Fibroblast of mammary gland (primary cell): ENCODE measurements at regions not wholly inside any gene's neighbourhood (a gene's known extent, or its start where the extent isn't known, plus 50 kb on each side); places are given as distances from the start of the nearest gene placed in this dataset.

Experiments used
- DNase-seq: peaks from one replicate; pipeline ENCODE4 v3.0.0-alpha.2; 2010; ENCODE audit warnings: low read depth
- H3K4me3 ChIP-seq: 2 replicates; pipeline ENCODE4 v1.5.1; 2011; ENCODE audit warnings: low read depth, mild to moderate bottlenecking, low read length, moderate library complexity; ENCODE audit not compliant: control insufficient read depth
- CTCF ChIP-seq: conservative IDR thresholded peaks from 2 replicates; pipeline ENCODE4 v1.5.1; 2011; ENCODE audit warnings: low read depth, low read length, inconsistent platforms; ENCODE audit not compliant: control insufficient read depth, insufficient read depth

- no peak overlapping the region for H3K4me3 ChIP-seq
- DNase-seq = no peak
- TF ChIP-seq CTCF = no peak
These were observed 178.5 kb downstream of the GLI2 start for GRCh38 chr2:120913972-120914838.

GRCh38 chr2:120914839-120915521 lies 179.3 kb downstream of the GLI2 start:
- peak; percentile 86 for DNase-seq
- H3K4me3 ChIP-seq = no peak overlapping the region
- no peak for TF ChIP-seq CTCF

GRCh38 chr2:120915670-120916069 lies 180.0 kb downstream of the GLI2 start:
- H3K4me3 ChIP-seq = no peak overlapping the region
- no peak for TF ChIP-seq CTCF
- DNase-seq = no peak

- TF ChIP-seq CTCF = no peak
- no peak overlapping the region for H3K4me3 ChIP-seq
- DNase-seq = no peak
These were observed 180.8 kb downstream of the GLI2 start for GRCh38 chr2:120916446-120916845.

- H3K4me3 ChIP-seq = no peak overlapping the region
- peak; percentile 57 for DNase-seq
- TF ChIP-seq CTCF = no peak
These were observed 182.2 kb downstream of the GLI2 start for GRCh38 chr2:120917886-120918285.

GRCh38 chr2:120919216-120919615 lies 183.5 kb downstream of the GLI2 start:
- TF ChIP-seq CTCF = no peak
- DNase-seq = no peak
- H3K4me3 ChIP-seq = no peak overlapping the region
